Mucosa of descending colon (tissue), 3 donors: ENCODE measurements at regions not wholly inside any gene's neighbourhood (a gene's known extent, or its start where the extent isn't known, plus 50 kb on each side); places are given as distances from the start of the nearest gene placed in this dataset.

Experiments used
- ATAC-seq: fragments of 200-7000 bp; cut with Tn5 transposase; one replicate; pipeline ENCODE4 v1.9.1; 2020; ENCODE audit warnings: mild to moderate bottlenecking, moderate library complexity
- DNase-seq, 3 donors: peaks; one replicate each; pipeline ENCODE4 v3.0.0-alpha.2; 2020
- H3K36me3 ChIP-seq: fragments of 200-600 bp; one replicate; pipeline ENCODE4 v1.8.0; 2021; ENCODE audit warnings: low read depth, mild to moderate bottlenecking
- H3K4me1 ChIP-seq: fragments of 200-600 bp; one replicate; pipeline ENCODE4 v1.8.0; 2021; ENCODE audit warnings: low read depth, mild to moderate bottlenecking
- H3K4me3 ChIP-seq: fragments of 200-600 bp; one replicate; pipeline ENCODE4 v1.8.0; 2021; ENCODE audit warnings: mild to moderate bottlenecking
- H3K9me3 ChIP-seq: fragments of 200-600 bp; one replicate; pipeline ENCODE4 v1.8.0; 2021; ENCODE audit warnings: mild to moderate bottlenecking
- intact Hi-C, 2 donors: fragments of 100-400 bp; cut with DNase I in 1 of 2; cut with micrococcal nuclease in 1 of 2; formaldehyde crosslinking; loops; one replicate each; pipeline versions ENCODE4 v1.11.0 to v1.11.1; 2022; cut with DNase I, micrococcal nuclease
- TF ChIP-seq, protein P1 (sequence below): fragments of 200-600 bp; IDR thresholded peaks from one replicate; pipeline ENCODE4 v1.8.0; 2022; ENCODE audit warnings: antibody characterized with exemption, mild to moderate bottlenecking
- donor health status: DM: no; HTN: no; CAD: no; lungs with moderate emphysema.
- donor health status: DM: no; HTN: no; CAD: no.
- donor health status: DM: no; HTN: yes; CAD: no.

DNA sequence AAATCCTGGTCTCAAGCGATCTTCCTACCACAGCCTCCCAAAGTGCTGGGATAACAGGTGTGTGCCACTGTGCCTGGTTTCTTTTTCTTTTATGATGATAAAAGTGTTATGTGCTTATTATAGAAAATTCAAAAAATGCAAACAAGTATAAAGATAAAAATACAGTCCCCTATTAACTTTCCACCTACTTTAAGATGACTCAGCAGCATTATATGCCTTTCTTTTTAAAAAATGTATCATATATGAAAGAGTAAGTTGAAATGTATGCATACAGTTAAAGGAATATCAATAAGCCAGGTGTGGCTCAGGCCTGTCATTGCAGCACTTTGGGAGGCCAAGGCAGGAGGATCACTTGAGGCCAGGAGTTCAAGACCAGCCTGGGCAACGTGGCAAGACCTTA, 216.9 kb upstream of the GALNT17 start:
- DNase-seq, result no peak
- H3K4me3 ChIP-seq, result no peak overlapping the region
- H3K36me3 ChIP-seq, result no peaks in the 10 kb centered on the region
- no peaks in the 10 kb centered on the region for H3K4me1 ChIP-seq
- TF ChIP-seq, protein P1, sequence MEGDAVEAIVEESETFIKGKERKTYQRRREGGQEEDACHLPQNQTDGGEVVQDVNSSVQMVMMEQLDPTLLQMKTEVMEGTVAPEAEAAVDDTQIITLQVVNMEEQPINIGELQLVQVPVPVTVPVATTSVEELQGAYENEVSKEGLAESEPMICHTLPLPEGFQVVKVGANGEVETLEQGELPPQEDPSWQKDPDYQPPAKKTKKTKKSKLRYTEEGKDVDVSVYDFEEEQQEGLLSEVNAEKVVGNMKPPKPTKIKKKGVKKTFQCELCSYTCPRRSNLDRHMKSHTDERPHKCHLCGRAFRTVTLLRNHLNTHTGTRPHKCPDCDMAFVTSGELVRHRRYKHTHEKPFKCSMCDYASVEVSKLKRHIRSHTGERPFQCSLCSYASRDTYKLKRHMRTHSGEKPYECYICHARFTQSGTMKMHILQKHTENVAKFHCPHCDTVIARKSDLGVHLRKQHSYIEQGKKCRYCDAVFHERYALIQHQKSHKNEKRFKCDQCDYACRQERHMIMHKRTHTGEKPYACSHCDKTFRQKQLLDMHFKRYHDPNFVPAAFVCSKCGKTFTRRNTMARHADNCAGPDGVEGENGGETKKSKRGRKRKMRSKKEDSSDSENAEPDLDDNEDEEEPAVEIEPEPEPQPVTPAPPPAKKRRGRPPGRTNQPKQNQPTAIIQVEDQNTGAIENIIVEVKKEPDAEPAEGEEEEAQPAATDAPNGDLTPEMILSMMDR, result no peak
- no peaks in the 10 kb centered on the region for H3K9me3 ChIP-seq
- intact Hi-C loops, result no loop called here
- no peak for ATAC-seq

DNA sequence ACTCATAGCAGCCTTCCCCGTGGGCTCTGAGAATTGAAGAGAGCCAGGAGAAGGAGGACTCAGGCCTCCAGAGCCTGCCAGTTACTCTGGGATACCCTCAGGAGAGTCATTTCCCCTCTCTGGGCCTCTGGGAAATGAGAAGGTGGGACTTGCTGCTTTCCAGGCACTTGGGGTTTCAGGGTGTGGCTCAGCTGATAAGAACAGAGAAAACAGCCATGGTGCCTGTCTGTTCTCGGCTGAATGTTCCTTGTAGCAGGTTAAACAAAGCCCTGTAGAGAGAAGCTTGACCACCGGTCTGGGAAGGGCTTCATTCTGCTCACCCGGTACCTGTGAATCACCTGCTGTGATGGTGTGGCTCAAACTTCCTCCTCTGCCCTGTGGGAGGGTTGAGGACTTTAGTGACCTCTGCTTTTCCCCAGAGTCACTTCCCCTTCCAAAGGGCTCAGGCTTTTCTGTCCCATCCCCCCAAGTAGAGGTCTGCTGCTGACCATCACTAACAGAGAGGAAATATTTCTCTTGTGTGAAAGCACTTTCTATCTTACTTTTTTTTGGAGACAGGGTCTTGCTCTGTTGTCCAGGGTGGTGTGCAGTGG, 212.4 kb upstream of the GALNT17 start:
- TF ChIP-seq, protein P1, result no peak
- no peak for DNase-seq
- no peak for ATAC-seq
- Histone ChIP-seq H3K4me3 (no peak overlapping the region), H3K9me3 (no peaks in the 10 kb centered on the region), H3K4me1 (no peaks in the 10 kb centered on the region), H3K36me3 (no peaks in the 10 kb centered on the region)
- intact Hi-C loops, result no loop called here

DNA sequence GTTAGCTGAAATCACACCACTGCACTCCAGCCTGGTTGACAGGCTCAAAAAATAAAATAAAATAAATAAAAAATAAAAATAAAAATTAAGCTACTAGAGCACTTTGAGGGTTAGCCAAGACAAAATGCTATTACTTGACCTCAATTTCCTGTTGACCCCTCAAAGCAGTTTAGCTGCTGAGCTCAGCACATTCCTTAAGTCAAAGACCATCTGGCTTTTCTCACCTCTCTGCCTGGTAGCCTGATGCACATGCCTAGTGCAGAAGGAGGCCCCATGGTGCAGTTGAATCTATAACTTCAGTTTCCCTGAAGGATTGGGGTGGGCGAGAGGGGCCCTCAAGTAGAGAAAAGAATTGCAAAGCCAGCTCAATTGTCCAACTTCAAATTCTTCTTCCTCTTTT, 211.1 kb upstream of the GALNT17 start:
- TF ChIP-seq, protein P1, result no peak
- Histone ChIP-seq H3K4me3 (no peak overlapping the region), H3K9me3 (no peaks in the 10 kb centered on the region), H3K36me3 (no peaks in the 10 kb centered on the region), H3K4me1 (no peaks in the 10 kb centered on the region)
- intact Hi-C loops, result no loop called here
- no peak for DNase-seq
- ATAC-seq, result no peak

DNA sequence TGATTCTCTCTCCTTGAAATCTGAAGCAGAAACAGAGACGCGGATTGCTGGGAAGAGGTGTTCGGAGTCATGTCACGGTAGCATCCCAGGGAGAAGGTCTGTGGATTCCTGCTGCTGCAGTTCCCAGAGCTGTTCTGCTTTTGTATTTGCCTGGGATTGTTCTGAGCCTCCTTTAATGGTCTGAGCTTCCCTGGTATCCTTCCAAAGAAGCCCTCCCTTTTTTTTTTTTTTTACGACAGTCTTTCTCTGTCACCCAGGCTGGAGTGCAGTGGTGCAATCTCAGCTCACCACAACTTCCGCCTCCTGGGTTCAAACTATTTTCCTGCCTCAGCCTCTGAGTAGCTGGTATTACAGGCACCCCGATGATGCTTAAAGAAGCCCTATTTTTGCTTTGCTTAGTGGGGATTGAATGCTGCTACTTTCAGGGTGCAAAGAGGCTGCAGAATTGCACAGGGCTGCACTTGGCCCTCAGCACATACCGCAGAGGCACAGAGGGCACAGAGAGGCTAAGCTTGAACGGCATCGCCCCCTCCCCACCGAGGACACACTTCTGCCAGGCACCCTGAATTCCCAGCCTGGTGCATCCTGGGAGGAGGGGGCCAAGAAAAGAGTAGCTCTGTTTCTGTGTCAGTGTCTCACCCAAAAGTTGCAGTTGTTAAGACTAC, 208.6 kb upstream of the GALNT17 start:
- Histone ChIP-seq H3K9me3 (no peaks in the 10 kb centered on the region), H3K4me3 (no peak overlapping the region), H3K36me3 (no peaks in the 10 kb centered on the region), H3K4me1 (no peaks in the 10 kb centered on the region)
- TF ChIP-seq, protein P1, result no peak
- intact Hi-C loops, result no loop called here
- DNase-seq, result no peak
- ATAC-seq, result no peak

DNA sequence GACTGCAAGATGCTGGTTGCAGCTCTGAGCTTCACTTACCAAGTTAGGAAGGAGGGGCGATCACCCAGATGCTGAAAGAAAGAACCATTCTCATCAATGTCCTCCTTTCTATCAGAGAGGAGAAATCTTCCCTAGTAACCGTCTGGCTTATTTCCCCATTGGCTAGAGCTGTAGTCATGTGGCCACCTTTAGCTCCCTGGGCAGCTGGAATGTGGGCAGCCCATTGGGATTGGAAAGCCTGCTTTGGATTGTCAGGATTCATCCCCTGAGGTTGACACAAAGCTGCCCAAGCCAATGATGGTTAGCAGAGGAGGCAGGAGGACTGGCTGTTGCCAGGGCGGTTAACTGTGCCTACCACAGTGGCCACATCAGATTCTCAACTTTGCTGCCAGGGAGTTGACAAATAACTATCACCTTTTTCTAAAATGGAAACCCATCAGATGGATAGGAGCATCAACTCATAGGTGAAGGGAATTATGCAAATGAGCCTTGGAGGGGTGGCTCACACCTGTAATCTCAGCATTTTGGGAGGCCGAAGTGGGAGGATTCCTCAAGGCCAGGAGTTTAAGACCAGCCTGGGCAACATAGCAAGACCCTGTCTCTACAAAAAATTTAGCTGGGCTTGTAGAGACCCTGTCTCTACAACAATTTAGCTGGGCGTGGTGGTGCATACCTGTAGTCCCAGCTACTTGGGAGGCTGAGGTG, 206.4 kb upstream of the GALNT17 start:
- no peaks in the 10 kb centered on the region for H3K9me3 ChIP-seq
- ATAC-seq (no peak), DNase-seq (no peak)
- no peaks in the 10 kb centered on the region for H3K36me3 ChIP-seq
- TF ChIP-seq, protein P1, result no peak
- intact Hi-C loops, result no loop called here
- H3K4me3 ChIP-seq, result no peak overlapping the region
- H3K4me1 ChIP-seq, result no peaks in the 10 kb centered on the region
